NCI-H1436 (cell line): ENCODE measurements at regions not wholly inside any gene's neighbourhood (a gene's known extent, or its start where the extent isn't known, plus 50 kb on each side); places are given as distances from the start of the nearest gene placed in this dataset.
"Not testable (repeated sequence)": the region's sequence is repeated elsewhere in the genome, so short reads cannot be mapped to it uniquely, and the experiment has no call there.

Experiments
- DNase-seq: peaks from one replicate; lab custom pipeline; 2025; lab: John Stamatoyannopoulos, UW

DNA sequence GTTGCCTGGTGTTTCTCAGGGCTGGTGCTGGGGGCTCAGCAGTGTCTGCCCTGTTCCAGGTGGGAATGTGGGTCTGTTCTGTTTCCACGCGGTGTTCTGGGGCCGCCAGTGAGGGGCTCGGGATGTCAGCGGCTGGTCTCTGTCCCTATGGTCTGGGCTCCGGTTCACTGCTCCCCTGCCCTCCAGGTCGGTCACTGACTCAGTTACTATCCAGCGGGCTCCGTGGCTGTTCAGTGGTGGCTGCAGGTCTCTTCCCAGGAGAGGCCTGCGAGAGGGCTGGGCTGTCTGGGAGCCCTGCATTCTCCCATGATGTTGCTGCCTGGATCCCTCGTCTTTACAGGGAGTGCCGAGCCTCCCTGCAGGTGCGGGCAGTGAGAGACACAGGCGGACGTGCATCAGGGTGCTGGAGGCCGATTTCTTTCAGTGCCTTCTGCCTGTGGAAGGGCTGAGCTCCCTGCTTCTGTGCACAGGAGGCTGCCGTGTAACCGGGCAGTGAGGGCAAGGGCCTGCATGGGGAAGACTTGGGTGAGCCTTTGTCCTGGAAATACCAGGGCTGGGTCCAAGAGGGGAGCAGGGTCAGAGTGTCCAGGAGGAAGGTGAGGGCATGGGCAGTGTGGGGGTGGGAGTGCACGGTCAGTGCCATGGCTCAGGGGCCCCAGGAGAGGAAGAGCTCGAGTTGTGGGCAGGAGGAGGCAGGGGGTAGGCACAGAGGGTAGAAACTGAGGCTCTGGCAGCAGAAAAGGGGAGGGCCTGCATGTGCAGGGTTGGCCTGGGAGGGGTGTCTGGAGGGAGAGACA lies 391.0 kb downstream of the TMEM121 start:
- DNase-seq: not testable (repeated sequence)

DNA sequence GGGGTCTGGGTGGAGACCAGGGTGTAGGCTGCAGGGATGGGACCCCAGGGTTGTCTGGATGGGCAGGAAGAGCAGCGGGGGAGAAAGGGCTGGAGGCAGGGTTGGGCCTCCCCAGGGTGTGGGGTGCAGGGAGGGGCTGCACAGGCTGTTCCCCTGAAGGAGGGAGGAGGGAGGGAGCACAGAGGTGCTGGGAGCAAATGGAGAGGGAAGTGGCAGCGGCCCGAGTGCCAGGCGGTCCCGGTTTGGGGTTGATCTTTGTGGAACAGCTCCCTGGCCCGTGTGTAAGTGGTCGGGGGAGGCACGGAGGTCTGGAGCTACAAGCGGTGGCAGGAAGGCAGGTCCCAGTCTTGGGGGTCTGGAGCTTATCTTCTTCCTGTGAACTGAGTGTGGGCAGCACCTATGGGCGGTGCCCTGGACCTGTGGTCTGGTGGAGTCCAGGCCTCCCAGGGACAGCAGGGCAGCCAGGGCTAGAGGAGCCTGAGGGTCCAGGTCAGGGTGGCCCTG lies 391.6 kb downstream of the TMEM121 start:
- no peak for DNase-seq

DNA sequence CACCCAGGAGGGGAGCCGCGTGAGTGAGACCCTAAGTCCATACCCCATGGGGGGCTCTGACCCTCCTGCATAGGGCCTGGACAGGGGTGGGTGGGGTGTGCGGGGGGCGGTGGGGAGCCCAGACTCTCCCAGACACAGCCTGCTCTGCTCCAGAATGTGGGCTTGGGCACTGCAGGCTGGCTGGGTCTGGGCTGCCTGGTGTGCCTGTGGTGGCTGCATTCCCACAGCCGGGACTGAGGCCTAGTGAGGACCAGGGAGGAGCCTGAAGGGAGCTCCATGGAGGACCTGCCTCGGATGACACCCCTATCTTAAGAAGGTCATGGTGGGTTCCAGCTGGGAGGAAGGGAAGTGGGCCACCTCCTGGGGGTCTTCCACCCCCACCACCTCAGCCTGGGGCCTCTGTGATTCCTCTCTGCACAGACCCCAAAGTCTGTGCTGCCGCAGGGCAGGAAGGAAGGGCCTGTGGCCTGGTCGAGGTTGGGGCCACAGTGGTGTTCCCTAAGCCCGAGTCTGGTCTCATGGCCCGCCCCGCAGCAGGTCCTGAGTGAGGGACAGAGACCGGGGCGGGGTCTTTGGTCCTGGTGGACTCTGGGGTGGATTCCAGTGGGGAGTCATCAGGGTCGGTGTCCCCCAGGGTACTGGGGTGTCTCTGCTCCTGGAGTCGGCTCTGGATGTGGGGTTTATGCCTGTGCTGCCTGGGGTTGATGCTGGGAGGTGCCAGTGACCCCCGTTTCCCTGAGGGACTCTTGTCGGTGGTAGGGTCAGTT lies 392.3 kb downstream of the TMEM121 start:
- DNase-seq: no peak

DNA sequence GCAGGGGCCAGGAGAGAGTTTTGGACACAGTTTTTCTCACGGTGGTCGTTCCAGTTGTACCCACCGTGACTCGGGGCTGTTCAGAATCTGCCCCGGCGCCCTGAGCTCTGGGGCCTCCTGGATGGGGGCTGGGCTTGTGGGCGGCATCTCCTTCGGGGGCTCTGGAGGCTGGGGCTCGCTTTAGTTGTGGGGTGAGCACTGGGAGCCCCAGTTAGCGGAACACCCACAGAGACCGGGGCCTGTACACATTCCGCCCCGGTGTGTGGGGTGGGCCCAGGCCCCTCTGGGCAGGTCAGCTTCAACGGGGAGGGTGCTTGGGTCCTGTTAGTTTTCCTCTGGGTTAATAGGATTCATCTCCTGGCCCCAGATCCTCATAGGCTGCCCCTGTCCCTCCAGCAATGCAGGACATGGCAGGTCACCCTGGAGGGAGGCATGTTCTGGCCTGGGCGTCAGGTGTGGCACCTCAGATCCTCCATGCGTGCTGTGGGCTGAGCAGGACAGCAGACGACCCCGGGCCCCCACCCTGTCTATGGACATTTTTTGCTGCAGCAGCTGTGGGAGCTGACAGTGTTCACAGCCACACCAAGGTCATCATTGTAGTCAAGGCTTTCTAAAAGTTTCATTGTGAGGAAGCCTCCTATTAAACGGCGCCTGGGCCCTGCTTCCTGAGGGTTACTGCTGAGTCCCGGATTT lies 393.2 kb downstream of the TMEM121 start:
- DNase-seq: no peak

DNA sequence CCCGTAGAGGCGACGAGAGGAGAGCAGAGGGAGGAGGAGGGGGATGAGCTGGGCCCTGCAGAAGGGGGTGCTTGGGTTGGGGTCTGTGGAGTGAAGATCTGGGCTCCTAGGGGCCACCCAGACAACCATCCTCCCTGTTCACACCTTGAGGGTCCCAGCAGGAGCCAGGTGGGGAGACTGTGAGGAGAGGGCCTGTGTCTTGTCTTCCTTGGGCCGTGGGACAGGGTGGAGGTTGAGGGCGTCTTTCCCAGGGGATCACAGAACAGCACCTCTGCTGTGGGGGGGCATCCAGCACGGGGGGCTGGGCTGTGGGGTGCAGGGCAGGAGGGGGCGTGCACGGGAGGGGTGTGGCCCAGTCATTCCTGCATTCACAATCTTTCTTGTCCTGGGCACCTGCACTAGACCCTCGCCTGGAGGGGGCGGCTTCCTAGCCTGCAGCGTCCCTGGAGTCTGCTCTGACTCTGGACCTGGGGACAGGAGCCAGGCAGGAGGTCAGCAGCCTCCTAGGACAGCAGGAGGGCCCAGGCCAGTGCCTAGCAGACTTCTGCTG lies 393.8 kb downstream of the TMEM121 start:
- not testable (repeated sequence) for DNase-seq

DNA sequence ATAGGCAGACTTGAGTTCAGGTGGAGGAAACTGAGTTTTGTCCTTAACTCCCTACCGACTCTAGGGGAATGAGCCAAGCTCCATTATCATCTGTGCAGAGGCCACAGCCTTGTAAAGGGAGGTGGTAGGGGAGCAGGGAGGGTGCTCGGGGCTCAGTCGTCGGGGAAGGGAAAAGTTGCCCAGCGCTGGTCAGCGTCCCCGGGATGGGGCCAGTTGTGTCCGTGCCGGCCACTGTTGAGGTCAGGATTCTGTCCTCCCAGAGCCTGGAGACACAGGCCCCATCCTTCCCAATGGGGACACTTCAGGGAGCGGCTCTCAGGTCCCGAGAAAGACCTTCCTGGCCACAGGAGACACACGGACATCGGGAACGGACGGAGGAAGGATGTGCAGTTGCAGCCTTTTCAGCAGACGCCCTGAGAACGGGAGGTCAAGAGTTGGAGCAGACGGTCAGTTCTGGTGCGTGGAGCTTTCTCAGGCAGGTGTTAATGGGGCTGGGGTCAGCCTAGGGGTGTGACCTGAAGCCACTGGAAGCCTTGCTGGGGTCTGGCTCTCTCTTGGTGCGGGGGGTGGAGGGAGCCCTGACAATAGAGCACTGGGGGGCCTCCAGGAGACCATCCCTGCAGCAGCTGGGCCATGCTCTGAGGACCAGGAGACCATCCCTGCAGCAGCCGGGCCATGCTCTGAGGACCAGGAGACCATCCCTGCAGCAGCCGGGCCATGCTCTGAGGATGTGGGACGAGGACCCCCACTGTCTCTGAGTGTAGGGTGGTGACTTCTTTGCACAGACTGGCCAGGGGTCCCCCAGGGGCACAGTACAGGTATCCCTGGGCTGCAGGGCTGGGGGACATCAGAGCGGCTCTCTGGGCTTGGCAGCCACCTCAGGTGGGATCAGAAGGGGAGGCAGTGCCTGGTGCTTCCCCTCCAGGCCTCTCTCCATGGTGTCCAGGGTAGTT lies 394.7 kb downstream of the TMEM121 start:
- DNase-seq: not testable (repeated sequence)

DNA sequence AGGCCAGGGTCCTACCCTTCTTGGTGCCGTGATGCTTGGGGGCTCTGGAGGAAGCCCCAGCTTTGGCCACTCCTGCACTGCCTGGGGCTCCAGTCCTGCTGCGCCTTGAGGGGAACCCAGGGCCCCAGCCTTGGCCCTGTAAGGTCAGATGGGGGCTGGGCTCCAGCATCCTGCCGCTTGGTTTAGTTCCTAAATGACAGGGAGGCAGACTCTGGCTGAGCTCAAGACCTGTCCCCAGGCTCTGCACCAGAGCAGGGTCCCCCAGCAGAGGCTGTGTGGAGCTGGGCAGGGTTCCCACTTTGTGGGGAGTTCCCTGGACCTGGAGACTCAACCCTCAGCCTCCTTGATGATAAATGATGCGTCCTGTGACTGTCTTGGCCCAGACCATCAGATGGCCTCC lies 395.4 kb downstream of the TMEM121 start:
- DNase-seq: not testable (repeated sequence)

DNA sequence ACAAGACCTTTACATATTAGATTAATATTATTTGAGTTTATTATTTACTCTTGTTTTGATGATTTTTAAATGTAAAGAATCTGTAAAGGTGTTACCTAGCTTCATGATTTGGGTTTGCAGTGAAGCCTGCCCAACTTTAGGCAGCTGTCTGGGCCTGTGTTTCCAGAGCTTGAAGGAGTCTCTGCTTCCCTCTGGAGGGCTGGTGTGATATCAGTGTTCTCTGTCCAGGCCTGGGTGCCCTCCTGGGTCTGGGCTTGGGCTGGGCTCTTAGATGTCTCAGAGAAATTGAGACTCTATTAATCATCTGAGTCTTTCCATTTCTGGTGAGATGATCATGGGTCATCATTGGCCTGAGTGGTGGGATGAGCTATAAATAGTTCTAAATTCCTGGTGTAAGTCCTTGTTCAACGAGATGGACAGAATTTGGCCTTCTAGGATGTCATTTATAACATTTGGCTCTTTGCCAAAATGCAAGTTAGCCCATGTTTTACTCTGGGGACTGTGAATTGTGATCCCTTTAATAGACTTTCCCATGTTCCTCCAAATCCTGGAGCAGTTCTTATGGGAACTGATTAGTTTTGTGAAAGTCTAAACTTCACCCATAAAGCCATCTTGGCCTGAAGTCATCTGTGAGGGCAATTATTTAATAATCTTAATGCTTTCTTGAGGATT lies 397.3 kb downstream of the TMEM121 start:
- not testable (repeated sequence) for DNase-seq

DNA sequence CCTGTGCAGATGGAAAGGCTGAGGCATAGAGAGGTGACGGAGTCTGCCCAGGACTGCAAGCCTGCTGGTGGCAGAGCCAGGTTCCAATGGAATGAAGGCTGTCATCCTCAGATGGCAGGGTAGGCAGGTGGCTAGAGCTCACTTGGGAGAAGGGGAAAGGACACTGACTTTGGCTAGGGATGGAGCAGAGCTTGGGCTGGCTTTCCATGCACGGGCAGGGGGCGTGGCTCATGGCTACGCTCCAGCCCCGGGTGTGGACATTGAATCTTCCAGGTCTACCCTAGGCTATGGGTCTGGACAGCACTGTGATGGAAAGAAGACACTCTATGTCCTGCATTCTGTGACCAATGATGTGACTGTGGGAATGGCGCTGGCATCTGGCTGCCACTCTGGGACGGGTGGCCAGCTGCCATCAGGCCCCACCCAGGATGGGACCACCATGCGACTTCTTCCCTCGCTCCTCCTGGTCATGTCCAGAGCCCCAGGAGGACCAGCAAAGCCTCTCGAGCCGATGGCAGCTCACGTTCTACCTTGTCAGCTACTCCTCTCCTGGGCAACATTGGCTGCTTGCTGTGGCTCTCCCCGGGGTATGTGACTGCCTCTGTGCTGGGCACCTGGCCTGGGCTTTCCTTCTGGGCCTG lies 398.7 kb downstream of the TMEM121 start:
- DNase-seq: no peak

DNA sequence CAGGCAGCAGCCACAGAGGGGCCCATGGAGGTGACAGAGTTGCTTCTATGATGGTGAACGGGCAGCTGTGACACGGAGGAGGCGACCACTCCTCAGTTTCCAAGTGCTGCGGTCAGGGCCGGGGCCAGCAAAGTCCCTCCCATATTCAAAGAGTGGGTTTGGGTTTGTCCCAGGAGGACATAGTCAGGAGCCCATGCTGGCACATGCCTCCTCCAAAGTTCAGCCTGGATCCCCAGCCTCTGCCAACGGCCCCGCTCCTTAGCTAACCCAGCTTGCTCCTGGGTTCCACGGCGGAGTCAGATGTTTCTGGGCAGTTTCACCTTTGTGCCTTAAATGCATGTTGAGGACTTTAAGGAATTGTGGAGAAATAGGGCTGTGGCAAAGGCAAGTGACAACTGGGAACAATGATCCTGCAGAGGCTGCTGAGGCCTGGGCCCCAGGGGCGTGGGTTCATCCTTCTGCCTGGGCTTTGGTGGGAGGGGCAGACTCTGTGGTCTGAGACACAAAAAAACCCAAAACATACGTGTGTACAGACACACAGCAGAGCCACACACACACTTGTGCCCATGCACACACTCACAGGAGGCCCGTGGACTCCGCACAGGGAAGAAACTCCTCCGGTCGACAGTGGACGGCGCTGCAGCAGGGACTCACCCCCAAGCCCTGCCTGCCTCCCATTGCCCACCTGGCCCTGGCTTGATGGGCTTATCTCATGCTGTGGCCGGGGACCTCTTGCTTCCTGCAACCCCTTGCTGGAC lies 399.4 kb downstream of the TMEM121 start:
- DNase-seq: no peak

DNA sequence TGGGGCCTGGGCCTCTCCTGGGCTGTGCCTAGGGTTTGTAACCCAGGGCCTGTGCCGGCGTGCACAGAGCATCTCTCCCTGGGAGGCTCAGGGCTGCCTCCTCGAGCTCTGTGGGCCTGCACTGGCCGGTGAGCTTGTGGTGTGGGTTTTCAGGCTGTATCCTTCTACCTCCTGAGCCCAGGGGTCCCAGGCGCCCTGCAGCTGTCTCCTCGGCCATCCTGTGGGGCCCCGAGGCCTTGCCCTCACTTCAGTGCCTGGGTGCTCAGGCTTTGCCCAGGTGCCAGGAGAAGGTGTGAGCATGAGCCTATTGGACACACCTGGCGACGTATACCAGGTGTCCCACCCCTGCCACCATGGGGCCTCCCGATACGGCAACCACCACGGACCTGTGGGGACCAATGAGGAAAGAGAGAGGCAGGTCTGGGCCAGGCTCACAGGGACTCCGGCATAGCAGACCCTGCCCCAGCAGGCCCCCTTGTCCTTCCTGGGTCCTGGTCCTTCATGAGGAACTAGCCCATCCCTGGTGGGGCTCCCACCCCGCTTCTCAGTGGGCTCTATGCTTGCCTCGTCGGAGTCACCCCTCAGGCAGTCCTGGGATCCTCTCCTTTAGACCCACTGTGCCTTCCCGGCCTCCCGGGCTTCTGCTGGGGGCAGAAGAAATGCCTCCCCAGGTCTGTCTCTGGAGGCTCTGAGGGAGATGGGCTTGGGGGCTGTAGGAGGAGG lies 400.2 kb downstream of the TMEM121 start:
- no peak for DNase-seq

DNA sequence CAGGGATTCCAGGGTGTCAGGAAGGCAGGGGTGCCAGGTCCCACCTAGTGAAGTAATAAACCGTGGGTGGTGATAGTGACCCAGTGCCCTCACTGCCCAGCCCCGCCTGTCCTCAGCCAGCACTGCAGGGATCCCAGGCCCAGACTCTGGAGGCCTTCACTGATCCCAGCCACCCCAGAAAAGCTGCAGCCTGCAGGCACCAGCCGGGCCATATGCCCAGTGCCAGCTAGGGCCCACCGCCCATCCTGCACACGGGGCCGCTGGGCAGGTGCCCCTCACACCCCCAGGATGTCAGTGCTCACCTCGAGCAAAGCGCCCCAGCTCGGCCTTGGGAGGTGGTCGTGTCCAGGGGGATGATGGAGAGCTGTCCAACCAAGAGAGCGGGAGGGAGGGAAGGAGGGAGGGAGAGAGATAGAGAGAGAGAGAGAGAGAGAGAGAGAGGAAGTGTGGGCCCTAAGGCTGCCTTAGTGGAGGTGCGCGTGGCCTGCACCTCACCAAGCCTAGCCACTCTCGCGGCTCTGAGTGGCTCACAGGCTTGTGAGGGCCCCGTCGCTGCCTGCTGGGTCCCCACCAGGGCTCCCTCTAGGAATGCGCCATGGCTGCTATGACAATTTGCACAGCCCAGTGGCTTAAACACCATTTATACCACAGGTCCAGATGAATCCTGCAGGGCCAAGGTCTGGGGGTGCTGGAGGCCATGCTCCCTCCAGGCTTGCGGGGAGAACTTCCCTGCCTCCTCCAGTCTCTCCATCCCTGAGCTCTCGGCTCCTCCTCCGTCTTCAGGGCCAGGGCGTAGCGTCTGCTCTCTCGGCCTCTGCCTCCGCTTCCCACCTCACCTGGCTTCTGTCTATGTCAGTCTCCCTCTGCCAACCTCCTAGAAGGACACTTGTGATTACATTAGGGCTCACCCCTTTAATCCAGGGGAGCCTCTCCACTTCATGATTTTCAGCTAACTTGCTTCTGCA lies 401.0 kb downstream of the TMEM121 start:
- DNase-seq: no peak

DNA sequence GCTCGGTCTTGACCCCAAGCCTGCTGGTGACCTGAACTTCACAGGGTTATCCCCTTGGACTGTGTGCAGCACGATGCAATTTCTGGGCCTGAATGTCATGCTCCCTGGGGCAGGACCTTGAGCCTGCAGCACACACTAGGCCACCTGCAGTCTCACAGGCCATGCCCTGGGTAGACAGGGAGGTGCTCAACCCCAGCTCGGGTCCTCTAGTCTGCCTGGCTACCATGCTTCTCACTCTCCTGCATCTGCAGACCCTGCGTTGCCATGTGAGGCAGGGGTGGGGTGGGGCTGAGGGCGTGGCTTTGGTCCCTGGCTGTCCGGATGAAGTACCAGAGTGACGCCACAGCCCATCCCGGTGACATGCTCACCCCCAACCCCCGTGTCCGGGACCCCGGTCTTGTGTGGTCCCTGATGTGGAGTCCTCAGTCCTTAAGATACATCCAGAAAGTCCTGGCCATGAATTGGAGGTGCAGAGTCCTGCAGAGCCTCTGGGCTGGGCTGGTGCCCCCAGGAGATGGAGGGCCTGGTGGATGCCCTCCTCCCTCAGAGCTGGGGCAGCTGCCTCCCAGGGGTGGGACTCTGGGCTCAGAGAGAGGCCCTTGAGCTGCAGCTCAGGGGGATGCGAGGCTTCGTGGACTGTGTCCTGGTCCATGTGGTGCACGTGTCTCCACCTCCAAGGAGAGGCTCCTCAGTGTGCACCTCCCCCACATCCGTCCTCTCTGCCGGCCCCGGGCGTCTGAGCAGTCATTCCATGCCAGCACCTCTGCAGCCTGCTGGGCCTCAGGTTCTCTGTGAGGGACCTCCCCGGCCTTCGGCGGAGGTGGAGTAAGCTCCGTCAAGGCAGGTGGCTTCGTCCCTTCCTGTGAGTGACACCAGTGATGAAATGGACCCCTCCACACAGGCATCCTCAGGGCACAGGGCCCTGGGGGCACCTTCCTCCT lies 402.1 kb downstream of the TMEM121 start:
- not testable (repeated sequence) for DNase-seq

DNA sequence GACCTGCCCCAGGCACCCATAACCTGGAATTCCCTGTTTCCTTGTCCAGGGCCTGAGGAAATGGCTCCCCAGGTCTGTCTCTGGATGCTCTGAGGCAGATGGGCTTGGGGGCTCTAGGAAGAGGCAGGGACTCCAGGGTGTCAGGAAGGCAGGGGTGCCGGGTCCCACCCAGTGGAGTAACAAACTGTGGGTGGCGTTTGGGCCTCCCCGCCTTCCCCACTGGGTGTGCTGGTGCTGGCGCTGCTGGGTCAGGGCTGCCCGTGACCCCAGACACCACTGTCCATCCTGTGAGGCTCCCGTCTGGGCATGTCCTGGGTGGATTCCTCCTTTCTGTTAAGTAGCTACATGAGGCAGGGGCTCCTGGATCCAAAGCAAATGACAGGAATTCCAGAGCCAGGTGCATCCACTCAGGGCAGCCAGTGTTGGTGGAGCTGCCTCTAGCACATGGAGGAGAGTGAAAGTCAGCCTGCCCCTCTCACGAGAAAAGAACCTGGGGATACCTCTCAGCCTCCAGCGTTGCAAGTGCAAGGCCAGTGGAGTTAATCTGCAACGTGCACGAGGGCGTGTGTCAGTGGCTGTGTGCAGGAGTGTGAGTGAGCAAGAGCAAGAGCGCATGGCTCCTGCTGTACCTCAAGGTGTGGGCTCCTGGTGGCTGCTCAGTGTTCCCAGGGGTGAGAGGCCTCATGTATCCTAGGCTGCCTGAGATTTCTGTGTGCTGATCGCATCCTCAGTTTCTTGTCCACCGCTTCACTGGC lies 403.1 kb downstream of the TMEM121 start:
- no peak for DNase-seq

DNA sequence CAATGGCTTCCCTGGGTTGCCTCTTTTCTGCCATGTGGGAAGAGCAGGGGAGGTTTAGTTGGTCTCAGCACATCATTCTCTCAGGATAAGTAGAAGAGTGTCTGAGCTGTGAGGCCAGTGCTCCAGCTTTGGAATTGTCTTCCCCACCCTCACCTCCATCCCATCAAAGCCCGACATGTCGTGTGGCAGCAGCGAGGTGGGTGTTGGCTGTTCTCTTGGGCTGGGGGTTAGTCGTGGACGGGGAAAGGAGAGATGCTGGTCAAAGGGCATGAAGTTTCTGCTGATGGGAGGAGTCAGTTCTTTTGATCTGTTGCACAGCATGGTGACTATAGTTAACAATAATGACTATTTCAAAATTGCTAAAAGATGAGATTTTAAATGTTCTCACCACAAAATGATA lies 404.2 kb downstream of the TMEM121 start:
- DNase-seq: no peak
